NCI-H748 (cell line): ENCODE measurements at regions not wholly inside any gene's neighbourhood (a gene's known extent, or its start where the extent isn't known, plus 50 kb on each side); places are given as distances from the start of the nearest gene placed in this dataset.

Source experiments
- DNase-seq: peaks from one replicate; lab custom pipeline; 2025; ENCODE audit not compliant: unreplicated experiment; lab: John Stamatoyannopoulos, UW

GRCh38 chr11:70807195-70807543, 408.8 kb downstream of the CTTN start:
- DNase-seq: no peak

- no peak for DNase-seq
Measured at GRCh38 chr11:70808686-70809375, 410.5 kb downstream of the CTTN start.

- no peak for DNase-seq
Measured at GRCh38 chr11:70810133-70810532, 411.8 kb downstream of the CTTN start.

- no peak for DNase-seq
Measured at GRCh38 chr11:70810681-70811080, 412.4 kb downstream of the CTTN start.

- no peak for DNase-seq
Measured at GRCh38 chr11:70811483-70811882, 413.2 kb downstream of the CTTN start.

- DNase-seq: no peak
Measured at GRCh38 chr11:70811915-70812314, 413.6 kb downstream of the CTTN start.

- no peak for DNase-seq
Measured at GRCh38 chr11:70812472-70812871, 414.1 kb downstream of the CTTN start.

- no peak for DNase-seq
Measured at GRCh38 chr11:70813651-70814050, 415.3 kb downstream of the CTTN start.

GRCh38 chr11:70815485-70815832, 417.1 kb downstream of the CTTN start:
- no peak for DNase-seq

- DNase-seq: peak; percentile 48
Measured at GRCh38 chr11:70816156-70816678, 417.9 kb downstream of the CTTN start.

- no peak for DNase-seq
Measured at GRCh38 chr11:70818351-70818750, 420.0 kb downstream of the CTTN start.

GRCh38 chr11:70819022-70819421, 420.7 kb downstream of the CTTN start:
- DNase-seq: no peak

- DNase-seq: no peak
Measured at GRCh38 chr11:70820311-70820710, 422.0 kb downstream of the CTTN start.

- DNase-seq: no peak
Measured at GRCh38 chr11:70820712-70821111, 422.4 kb downstream of the CTTN start.

- no peak for DNase-seq
Measured at GRCh38 chr11:70823771-70824170, 425.4 kb downstream of the CTTN start.

- DNase-seq: peak; percentile 62
Measured at GRCh38 chr11:70824605-70825245, 426.4 kb downstream of the CTTN start.

GRCh38 chr11:70825893-70826540, 426.4 kb downstream of the SHANK2 start:
- DNase-seq: peak; percentile 64

- DNase-seq: peak; percentile 93
Measured at GRCh38 chr11:70826541-70827335, 425.6 kb downstream of the SHANK2 start.

GRCh38 chr11:70828593-70829082, 423.7 kb downstream of the SHANK2 start:
- DNase-seq: no peak

GRCh38 chr11:70829134-70829885, 423.1 kb downstream of the SHANK2 start:
- no peak for DNase-seq

- no peak for DNase-seq
Measured at GRCh38 chr11:70829886-70830272, 422.5 kb downstream of the SHANK2 start.
